SU-DHL-6 (cell line): ENCODE measurements at regions not wholly inside any gene's neighbourhood (a gene's known extent, or its start where the extent isn't known, plus 50 kb on each side); places are given as distances from the start of the nearest gene placed in this dataset.

ENCODE experiments used
- H2AFZ ChIP-seq: fragments of 200-600 bp; sonication (generic); 2 replicates; pipeline ENCODE4 v1.6.1; 2014; ENCODE audit warnings: low read depth, mild to moderate bottlenecking, moderate library complexity, mixed read lengths, antibody characterized with exemption, low read length; ENCODE audit not compliant: severe bottlenecking
- H3F3A ChIP-seq: fragments of 200-600 bp; shearing (Covaris generic); 2 replicates; pipeline ENCODE4 v1.6.0; 2016; ENCODE audit warnings: antibody characterized with exemption, mild to moderate bottlenecking; ENCODE audit not compliant: insufficient read depth
- H3K27ac ChIP-seq: fragments of 200-600 bp; sonication (generic); 2 replicates; pipeline ENCODE4 v1.5.1; 2016; ENCODE audit warnings: low read depth, mild to moderate bottlenecking, low read length, moderate library complexity, mixed read lengths
- H3K27me3 ChIP-seq: fragments of 200-600 bp; sonication (generic), shearing (Covaris generic); 2 replicates; pipeline ENCODE4 v1.6.0; 2014; ENCODE audit warnings: mild to moderate bottlenecking, low read length
- H3K36me3 ChIP-seq: fragments of 200-600 bp; sonication (generic); 2 replicates; pipeline ENCODE4 v1.6.1; 2014; ENCODE audit warnings: mild to moderate bottlenecking, low read length, mixed read lengths
- H3K4me2 ChIP-seq: fragments of 300-600, 200-600 bp; shearing (Covaris generic), sonication (generic); 2 replicates; pipeline ENCODE4 v1.6.0; 2014; ENCODE audit warnings: low read length, low read depth, mild to moderate bottlenecking; ENCODE audit not compliant: poor library complexity, severe bottlenecking
- H3K4me3 ChIP-seq: fragments of 200-600 bp; sonication (generic); 2 replicates; pipeline ENCODE4 v1.5.1; 2014; ENCODE audit warnings: antibody characterized with exemption, low read length, mild to moderate bottlenecking, mixed read lengths; ENCODE audit not compliant: insufficient read depth, poor library complexity, severe bottlenecking
- H3K79me2 ChIP-seq: fragments of 200-600 bp; sonication (generic); 2 replicates; pipeline ENCODE4 v1.6.1; 2014; ENCODE audit warnings: mild to moderate bottlenecking, low read length, moderate library complexity; ENCODE audit not compliant: insufficient read depth
- H3K9ac ChIP-seq: fragments of 200-600 bp; sonication (generic); 2 replicates; pipeline ENCODE4 v1.7.0; 2014; ENCODE audit warnings: mild to moderate bottlenecking, low read length
- H3K9me2 ChIP-seq: fragments of 200-600 bp; sonication (generic); replicated peaks from 2 replicates; pipeline ENCODE4 v1.6.1; 2014; ENCODE audit warnings: low read length; ENCODE audit not compliant: insufficient read depth
- H3K9me3 ChIP-seq: fragments of 200-600 bp; sonication (generic); 2 replicates; pipeline ENCODE4 v1.6.1; 2014; ENCODE audit warnings: low read length, mixed read lengths; ENCODE audit not compliant: insufficient read depth
- H4K20me1 ChIP-seq: fragments of 200-600 bp; sonication (generic); 2 replicates; pipeline ENCODE4 v1.6.1; 2014; ENCODE audit warnings: low read depth, mild to moderate bottlenecking, antibody characterized with exemption, low read length, moderate library complexity, mixed read lengths
- EZH2phosphoT487 ChIP-seq: fragments of 200-600 bp; sonication (generic), shearing (Covaris generic); conservative IDR thresholded peaks from 2 replicates; pipeline ENCODE4 v1.6.1; 2018; ENCODE audit warnings: mild to moderate bottlenecking, antibody characterized with exemption, low read length, moderate library complexity, mixed read lengths
- TF ChIP-seq, protein P1 (sequence below): fragments of 200-600 bp; sonication (generic); IDR thresholded peaks from one replicate; pipeline ENCODE4 v1.5.1; 2017; ENCODE audit warnings: antibody characterized with exemption, mild to moderate bottlenecking, low read length, moderate library complexity; ENCODE audit not compliant: insufficient read depth, poor library complexity, severe bottlenecking

DNA sequence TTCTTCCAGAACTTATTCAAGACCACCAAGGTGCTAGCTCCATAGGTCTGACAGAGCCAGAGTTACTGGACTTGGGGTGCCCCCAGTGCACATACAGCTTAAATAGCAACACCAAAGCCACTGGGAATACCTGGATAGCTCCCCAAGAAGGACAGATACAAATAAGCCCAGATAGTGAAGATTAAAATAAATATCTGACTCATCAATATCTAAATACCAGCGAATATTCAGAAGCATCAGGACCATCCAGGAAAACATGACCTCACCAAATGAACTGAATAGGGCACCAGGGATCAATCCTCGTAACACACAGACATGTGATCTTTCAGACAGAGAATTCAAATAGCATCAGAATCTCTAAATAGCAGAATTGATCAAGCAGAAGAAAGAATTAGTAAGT lies 931.6 kb downstream of the OTOL1 start:
- H3K79me2 ChIP-seq = no peaks in the 10 kb centered on the region
- H3K9ac ChIP-seq = no peak overlapping the region
- TF ChIP-seq, protein P1, sequence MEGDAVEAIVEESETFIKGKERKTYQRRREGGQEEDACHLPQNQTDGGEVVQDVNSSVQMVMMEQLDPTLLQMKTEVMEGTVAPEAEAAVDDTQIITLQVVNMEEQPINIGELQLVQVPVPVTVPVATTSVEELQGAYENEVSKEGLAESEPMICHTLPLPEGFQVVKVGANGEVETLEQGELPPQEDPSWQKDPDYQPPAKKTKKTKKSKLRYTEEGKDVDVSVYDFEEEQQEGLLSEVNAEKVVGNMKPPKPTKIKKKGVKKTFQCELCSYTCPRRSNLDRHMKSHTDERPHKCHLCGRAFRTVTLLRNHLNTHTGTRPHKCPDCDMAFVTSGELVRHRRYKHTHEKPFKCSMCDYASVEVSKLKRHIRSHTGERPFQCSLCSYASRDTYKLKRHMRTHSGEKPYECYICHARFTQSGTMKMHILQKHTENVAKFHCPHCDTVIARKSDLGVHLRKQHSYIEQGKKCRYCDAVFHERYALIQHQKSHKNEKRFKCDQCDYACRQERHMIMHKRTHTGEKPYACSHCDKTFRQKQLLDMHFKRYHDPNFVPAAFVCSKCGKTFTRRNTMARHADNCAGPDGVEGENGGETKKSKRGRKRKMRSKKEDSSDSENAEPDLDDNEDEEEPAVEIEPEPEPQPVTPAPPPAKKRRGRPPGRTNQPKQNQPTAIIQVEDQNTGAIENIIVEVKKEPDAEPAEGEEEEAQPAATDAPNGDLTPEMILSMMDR = no peak
- no peak for TF ChIP-seq EZH2phosphoT487
- no peaks in the 10 kb centered on the region for H3K9me3 ChIP-seq
- no peak overlapping the region for H3K4me2 ChIP-seq
- H3K4me3 ChIP-seq = no peak overlapping the region
- H3F3A ChIP-seq = no peaks in the 10 kb centered on the region
- H3K9me2 ChIP-seq = no peaks in the 10 kb centered on the region
- no peaks in the 10 kb centered on the region for H3K36me3 ChIP-seq
- no peaks in the 10 kb centered on the region for H4K20me1 ChIP-seq
- H3K27ac ChIP-seq = no peak overlapping the region
- peak overlapping the region; percentile 55 for H2AFZ ChIP-seq
- H3K27me3 ChIP-seq = no peaks in the 10 kb centered on the region

DNA sequence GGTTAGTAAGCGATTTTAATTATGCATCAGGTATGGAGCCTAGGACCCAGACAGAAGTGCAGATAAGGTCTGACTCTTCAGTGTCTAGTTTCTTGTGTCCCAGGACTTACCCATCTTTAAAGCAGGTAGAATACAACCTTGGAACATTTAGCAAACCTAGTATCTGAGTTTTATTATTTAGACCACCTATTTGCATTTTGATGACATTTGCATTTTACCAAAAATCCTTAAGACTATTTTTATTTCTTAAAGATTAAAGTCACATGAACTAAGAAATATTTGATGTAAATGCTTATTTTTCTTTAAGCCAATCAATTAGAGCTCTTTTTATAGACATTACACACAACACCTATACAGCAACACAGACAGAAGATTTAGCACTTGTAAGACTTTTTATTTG lies 939.1 kb downstream of the OTOL1 start:
- no peak for TF ChIP-seq EZH2phosphoT487
- TF ChIP-seq, protein P1 = no peak
- no peaks in the 10 kb centered on the region for H3F3A ChIP-seq

DNA sequence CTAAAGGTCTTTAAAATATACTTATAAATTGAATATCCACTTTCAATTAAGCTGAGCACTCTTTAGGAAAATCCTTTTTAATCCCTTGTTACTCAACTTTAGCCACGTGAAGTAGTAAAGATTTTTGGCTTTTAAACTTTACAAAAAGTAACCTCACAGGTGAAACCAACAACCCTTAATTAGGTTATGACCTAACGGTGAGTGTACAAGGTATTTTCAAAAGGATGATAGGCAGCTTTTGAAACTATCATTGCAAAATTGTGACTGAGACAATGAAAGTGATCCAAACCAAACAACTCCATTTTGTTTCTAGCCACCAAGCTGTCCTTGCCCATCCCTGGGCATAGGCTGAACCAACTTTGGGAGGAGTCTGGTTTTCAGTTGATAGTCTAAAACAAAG lies 940.2 kb downstream of the OTOL1 start:
- peak overlapping the region; percentile 71 for H2AFZ ChIP-seq
- H3K27ac ChIP-seq = no peak overlapping the region
- no peak overlapping the region for H3K4me2 ChIP-seq
- no peaks in the 10 kb centered on the region for H3K9me3 ChIP-seq
- no peaks in the 10 kb centered on the region for H3K27me3 ChIP-seq
- H3K9ac ChIP-seq = no peak overlapping the region
- no peaks in the 10 kb centered on the region for H3K79me2 ChIP-seq
- 0 out of 2 replicates have a peak, but pooled peaks cover 4% of the 10 kb centered on the region for H3K9me2 ChIP-seq
- no peak for TF ChIP-seq EZH2phosphoT487
- TF ChIP-seq, protein P1 = no peak
- no peaks in the 10 kb centered on the region; the same call in 1 of the 2 replicates for H3K36me3 ChIP-seq
- H4K20me1 ChIP-seq = no peaks in the 10 kb centered on the region
- no peaks in the 10 kb centered on the region for H3F3A ChIP-seq
- no peak overlapping the region for H3K4me3 ChIP-seq

More for the DNA sequence above, 939.1 kb downstream of the OTOL1 start:
- H3K9ac ChIP-seq = no peak overlapping the region
- H3K27me3 ChIP-seq = no peaks in the 10 kb centered on the region
- peak overlapping the region; percentile 71 for H2AFZ ChIP-seq
- no peaks in the 10 kb centered on the region; the same call in 1 of the 2 replicates for H3K36me3 ChIP-seq
- H3K9me2 ChIP-seq = 0 out of 2 replicates have a peak, but pooled peaks cover 4% of the 10 kb centered on the region
- no peak overlapping the region for H3K27ac ChIP-seq
- no peak overlapping the region for H3K4me3 ChIP-seq
- H3K79me2 ChIP-seq = no peaks in the 10 kb centered on the region
- no peak overlapping the region for H3K4me2 ChIP-seq
- no peaks in the 10 kb centered on the region for H4K20me1 ChIP-seq
- H3K9me3 ChIP-seq = no peaks in the 10 kb centered on the region
